ENCODE measurements at regions not wholly inside any gene's neighbourhood (a gene's known extent, or its start where the extent isn't known, plus 50 kb on each side); places are given as distances from the start of the nearest gene placed in this dataset.

GRCh38 chr22:49170053-49170452 is 657.6 kb downstream of the BRD1 start:
- Histone ChIP-seq H3K14ac (replicated peaks; ENCODE audit: low read depth, low read length) (no peak overlapping the region), H4K5ac (ENCODE audit: low read depth, low read length) (no peak overlapping the region), H3K36me3 (ENCODE audit: control insufficient read depth, insufficient read depth, low read length) (no peaks in the 10 kb centered on the region), H3K27me3 (ENCODE audit: control insufficient read depth, insufficient read depth, low read length) (no peaks in the 10 kb centered on the region), H2BK5ac (ENCODE audit: low read depth, low read length, poor library complexity, severe bottlenecking) (no peak overlapping the region), H3K18ac (ENCODE audit: low read depth, low read length) (no peak overlapping the region), H3K4ac (ENCODE audit: low read depth, low read length) (no peak overlapping the region), H2BK15ac (ENCODE audit: low read depth, low read length) (no peak overlapping the region), H2BK20ac (ENCODE audit: low read depth, low read length) (no peak overlapping the region), H3K4me1 (ENCODE audit: control insufficient read depth, insufficient read depth, low read length) (no peaks in the 10 kb centered on the region), H3K27ac (ENCODE audit: insufficient read depth, low read length) (no peak overlapping the region), H3K56ac (ENCODE audit: extremely low read depth, insufficient read depth, low read length) (no peak overlapping the region), H2AK9ac (replicated peaks; ENCODE audit: low read depth, low read length, poor library complexity) (no peak overlapping the region), H3K9me3 (ENCODE audit: control insufficient read depth, insufficient read depth, low read length) (peaks cover 46% of the 10 kb centered on the region), H3K23ac (ENCODE audit: low read depth, low read length) (no peak overlapping the region), H3K4me2 (ENCODE audit: low read depth, low read length) (no peak overlapping the region), H2AFZ (replicated peaks; ENCODE audit: low read length, poor library complexity) (no peak overlapping the region), H3K4me3 (ENCODE audit: insufficient read depth, low read depth, low read length) (no peak overlapping the region), H4K20me1 (ENCODE audit: insufficient read depth, low read length) (no peaks in the 10 kb centered on the region), H3K79me1 (ENCODE audit: low read depth in 1 of 2, low read length in 2 of 2) (no peaks in the 10 kb centered on the region), H4K8ac (ENCODE audit: low read depth in 2 of 2, low read length in 2 of 2) (no peak overlapping the region), H3K9ac (ENCODE audit: low read depth, low read length) (no peak overlapping the region), H4K91ac (ENCODE audit: insufficient read depth, low read depth, low read length) (no peak overlapping the region), H3K9me1 (ENCODE audit: insufficient read depth, low read length) (no peaks in the 10 kb centered on the region), H2AK5ac (ENCODE audit: low read depth, low read length) (no peak overlapping the region), H2BK120ac (ENCODE audit: low read depth, low read length) (no peak overlapping the region)
- ChIA-PET CTCF (no interaction called here), POLR2A (ENCODE audit: unreplicated experiment) (no interaction called here)
- WGBS, 2 experiments (ENCODE audit: extremely low coverage in 2 of 2, insufficient read length in 1 of 2): no CpG with 5 or more reads among the region's 4 CpGs
- TF ChIP-seq, protein P1, sequence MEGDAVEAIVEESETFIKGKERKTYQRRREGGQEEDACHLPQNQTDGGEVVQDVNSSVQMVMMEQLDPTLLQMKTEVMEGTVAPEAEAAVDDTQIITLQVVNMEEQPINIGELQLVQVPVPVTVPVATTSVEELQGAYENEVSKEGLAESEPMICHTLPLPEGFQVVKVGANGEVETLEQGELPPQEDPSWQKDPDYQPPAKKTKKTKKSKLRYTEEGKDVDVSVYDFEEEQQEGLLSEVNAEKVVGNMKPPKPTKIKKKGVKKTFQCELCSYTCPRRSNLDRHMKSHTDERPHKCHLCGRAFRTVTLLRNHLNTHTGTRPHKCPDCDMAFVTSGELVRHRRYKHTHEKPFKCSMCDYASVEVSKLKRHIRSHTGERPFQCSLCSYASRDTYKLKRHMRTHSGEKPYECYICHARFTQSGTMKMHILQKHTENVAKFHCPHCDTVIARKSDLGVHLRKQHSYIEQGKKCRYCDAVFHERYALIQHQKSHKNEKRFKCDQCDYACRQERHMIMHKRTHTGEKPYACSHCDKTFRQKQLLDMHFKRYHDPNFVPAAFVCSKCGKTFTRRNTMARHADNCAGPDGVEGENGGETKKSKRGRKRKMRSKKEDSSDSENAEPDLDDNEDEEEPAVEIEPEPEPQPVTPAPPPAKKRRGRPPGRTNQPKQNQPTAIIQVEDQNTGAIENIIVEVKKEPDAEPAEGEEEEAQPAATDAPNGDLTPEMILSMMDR (conservative IDR thresholded peaks at IDR 0.05; ENCODE audit: low read depth, low read length): no peak
- TF ChIP-seq MAZ (IDR thresholded peaks at IDR 0.05; ENCODE audit: borderline replicate concordance, low read depth, low read length): no peak
- no peak for TF ChIP-seq RAD21 (IDR thresholded peaks at IDR 0.05; ENCODE audit: low read length)
- TF ChIP-seq USF2 (IDR thresholded peaks at IDR 0.05; ENCODE audit: low read depth, low read length): no peak
- TF ChIP-seq CEBPB (IDR thresholded peaks at IDR 0.05; ENCODE audit: low read depth, low read length): no peak
- TF ChIP-seq POLR2A (IDR thresholded peaks at IDR 0.05; ENCODE audit: low read depth, low read length): no peak
- TF ChIP-seq RFX5 (IDR thresholded peaks at IDR 0.05; ENCODE audit: low read depth, low read length): no peak
- TF ChIP-seq RCOR1 (IDR thresholded peaks at IDR 0.05; ENCODE audit: insufficient replicate concordance, low read length): no peak
- no peak for TF ChIP-seq ELK1 (IDR thresholded peaks at IDR 0.05; ENCODE audit: borderline replicate concordance, low read depth, low read length)
- no peak for TF ChIP-seq BHLHE40 (IDR thresholded peaks at IDR 0.05; ENCODE audit: low read depth, low read length)
- no peak for TF ChIP-seq SMC3 (IDR thresholded peaks at IDR 0.05; ENCODE audit: low read depth, low read length)
- no peak for TF ChIP-seq CHD1 (IDR thresholded peaks at IDR 0.05; ENCODE audit: low read depth, low read length)
- ATAC-seq (ENCODE audit: low read depth): no peak
- no TSS peak for BruUV-seq (replicated peaks)
- intact Hi-C loops (cut with micrococcal nuclease): no loop called here
- no peak for DNase-seq
- in situ Hi-C loops (cut with MboI; ENCODE audit: low sequenced_read_pairs): no loop called here
- dilution Hi-C loops (cut with HindIII; ENCODE audit: low sequenced_read_pairs, unreplicated experiment): no loop called here

Data from IMR-90 (cell line).